HG03095 (cell line): ENCODE measurements at regions not wholly inside any gene's neighbourhood (a gene's known extent, or its start where the extent isn't known, plus 50 kb on each side); places are given as distances from the start of the nearest gene placed in this dataset.

ENCODE experiments used
- ATAC-seq: cut with Tn5 transposase; IDR thresholded peaks from one replicate; pipeline ENCODE4 v1.9.1; 2021; ENCODE audit warnings: moderate library complexity; ENCODE audit not compliant: unreplicated experiment

DNA sequence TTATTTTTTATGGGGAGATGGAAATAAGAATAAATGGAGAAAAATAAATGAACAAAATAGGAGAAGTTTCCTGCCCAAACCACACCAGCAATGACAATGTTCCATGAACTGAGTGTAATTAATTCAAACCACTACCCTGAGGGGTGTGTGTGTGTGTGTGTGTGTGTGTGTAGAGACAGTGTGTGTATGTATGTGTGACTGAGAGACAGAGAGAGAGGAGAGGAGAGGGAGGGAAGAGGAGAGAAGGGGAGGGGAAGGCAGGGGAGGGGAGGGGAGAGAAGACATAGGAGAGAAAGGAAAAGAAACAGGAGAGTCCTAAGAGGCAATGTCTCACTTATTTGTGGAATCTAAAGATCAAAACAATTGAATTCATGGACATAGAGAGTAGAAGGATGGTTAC, 65.0 kb upstream of the POU2AF1 start:
- no peak for ATAC-seq

- ATAC-seq: no peak
These were observed 64.6 kb upstream of the POU2AF1 start for GRCh38 chr11:111443640-111444039.

DNA sequence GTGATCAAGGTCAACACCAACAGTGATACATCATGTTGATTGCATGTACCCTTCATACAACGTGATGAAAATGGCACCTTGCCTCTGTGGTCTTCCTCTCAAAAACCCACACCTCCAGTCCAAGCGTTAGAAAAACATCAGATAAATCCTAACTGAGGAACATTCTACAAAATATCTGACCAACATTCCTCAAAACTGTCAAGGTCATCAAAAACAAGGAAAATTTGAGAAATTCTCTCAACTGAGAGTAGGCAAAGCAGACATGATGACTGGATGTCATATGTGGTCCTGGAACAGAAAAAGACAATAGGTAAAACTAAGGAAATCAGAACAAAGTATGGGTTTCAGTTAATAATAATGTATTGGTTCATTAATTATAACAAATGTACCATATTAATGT, 64.0 kb upstream of the POU2AF1 start:
- no peak for ATAC-seq

DNA sequence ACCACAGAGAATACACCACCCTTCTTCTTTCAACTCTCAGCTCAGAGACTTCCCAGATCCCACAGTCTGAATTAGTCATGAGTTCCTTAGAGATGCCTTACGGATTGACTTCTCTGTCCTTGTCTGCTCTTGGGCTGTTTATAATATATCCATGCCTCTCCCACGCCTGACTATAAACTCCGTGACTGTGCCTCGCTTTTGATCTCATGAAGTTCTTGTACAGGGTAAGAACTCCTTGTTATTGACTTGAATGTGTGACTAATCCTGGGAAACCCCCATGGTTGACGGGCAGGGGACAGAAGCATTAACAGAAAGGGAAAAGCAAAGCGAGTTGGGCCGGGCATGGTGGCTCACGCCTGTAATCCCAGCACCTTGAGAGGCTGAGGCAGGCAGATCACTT, 62.4 kb upstream of the POU2AF1 start:
- ATAC-seq: no peak

DNA sequence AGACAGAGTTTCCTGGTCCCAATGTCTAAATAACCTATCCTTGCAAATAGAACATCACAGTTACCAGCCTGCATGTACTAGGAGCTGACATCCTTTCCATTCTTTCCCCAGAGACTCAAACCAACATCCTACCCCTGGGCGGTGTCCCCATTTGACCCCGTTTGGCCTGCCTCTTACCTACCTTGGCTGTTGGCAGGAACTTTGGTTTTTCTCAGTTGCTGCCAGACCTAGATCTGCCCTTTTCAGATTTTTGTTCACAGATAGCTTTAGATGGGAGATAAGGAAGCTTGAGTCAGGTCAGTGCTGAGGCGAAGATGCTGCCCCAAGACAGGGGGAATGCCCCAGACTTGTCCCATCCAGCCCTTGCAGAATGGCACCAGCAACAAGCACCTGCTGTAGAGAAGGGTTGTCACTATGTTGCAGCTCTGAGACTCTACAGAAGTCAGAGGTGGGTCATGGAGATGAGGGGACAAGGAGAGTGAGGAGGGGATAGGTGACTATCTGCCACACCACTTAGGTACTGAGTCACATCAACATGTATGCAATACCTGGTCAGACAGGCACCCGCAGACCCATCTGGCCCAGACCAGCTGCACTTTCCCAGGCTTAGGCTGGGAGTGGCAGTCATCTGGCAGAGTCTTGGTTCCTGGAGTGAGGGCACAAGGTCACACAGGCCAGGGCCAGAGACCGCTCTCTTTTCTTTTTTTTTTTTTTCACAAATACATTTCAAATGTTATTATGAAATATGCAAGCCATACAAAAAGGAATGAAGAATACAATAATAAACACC, 61.5 kb upstream of the POU2AF1 start:
- no peak for ATAC-seq

DNA sequence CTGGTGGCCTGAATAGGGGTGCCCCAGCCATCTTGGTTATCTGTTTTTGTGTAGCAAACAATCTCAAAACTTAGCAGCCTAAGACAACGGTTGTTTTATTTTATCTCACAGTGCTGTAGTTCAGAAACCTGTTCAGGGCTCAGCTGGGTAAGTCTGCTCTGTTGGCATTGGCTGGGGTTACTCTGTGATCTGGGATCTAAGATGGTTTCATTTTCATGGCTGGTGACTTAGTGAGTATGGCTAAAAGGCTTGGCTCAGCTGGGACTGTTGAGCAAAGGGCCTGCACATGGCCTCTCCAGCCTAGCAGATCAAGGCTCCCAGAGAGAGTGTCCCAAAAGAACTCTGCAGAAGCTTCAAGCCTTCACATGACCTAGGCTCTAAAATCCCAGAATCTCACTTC, 60.8 kb upstream of the POU2AF1 start:
- ATAC-seq: no peak

DNA sequence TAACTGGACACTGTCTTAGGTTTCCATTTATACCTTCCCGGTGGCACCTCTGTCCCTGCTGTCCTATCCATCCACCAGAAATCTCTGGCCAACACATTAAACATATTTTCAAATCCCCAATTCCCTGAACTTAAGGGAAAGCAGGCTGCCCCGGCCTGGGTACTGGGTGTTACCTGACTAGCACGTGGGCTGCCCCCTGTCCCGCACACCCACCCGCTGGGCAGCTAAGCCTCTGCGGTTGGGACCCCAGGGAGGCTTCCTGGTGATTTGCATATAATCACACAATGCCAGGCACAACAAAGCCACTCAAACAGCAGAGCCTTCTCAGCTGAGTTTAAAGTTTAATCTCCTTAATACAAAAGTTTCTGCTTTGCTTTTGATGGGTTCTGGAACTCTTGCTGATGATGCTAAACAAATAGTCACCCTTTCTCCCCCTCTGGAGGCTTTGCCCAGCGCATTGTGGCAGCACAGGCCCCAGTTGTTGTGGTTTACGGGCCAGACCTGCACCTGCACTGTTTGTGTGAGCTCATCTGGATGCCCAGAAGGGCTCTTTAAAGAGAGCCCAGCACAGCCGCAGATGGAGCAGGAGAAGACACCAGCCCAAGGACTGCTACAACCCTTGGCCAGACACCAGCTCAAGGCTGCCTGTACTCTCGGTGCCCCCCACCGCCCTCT, 59.9 kb upstream of the POU2AF1 start:
- no peak for ATAC-seq

DNA sequence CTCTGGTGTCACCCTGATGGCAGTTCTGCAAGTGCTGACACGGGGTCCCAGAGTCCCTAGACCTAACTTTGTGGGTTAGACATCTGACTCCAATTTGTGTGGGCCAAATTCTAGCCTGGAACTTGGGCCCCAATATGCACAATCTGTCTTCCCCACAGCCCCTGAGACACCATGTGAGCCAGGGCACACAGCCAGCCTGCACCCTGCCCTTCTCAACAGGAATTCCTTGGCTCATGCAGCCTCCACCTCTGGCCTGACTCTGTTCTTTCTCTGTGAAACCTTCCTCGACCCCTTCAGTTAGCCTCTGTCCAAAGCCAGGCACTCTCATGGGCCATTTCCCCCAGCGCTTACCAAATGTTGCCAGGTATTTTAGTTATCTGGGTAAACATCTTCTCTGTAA, 59.1 kb upstream of the POU2AF1 start:
- ATAC-seq: no peak

DNA sequence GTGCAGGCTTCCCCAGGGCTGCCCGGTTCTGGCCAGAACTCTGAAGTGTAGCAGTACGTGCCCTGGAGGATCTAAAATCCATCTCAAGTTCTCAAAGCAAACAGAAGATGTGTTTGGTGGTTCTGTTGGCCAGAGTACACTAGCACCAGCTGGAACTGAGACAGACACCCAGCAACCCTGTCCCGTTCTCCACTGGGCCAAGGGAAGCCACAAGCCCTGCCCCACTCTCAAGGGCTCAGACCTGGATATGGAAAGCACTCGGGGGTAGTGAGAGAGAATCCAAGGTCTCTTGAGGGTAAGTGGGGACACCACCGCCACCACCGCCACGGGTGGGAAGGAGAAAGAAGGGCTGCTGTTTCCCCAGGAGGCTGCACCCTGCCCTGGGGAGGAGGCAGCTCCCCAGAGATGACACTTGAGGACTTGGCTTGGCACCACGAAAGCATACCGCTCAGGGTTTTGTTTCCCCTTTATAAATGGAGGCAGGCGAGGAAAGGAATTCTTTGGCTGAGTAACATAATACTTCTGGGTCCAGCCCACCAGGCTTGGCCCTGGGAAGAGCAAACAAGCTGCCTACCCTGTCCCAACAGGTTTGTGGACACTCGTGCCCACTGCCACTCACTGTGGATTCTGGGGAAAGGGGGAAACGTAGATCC, 56.1 kb upstream of the POU2AF1 start:
- no peak for ATAC-seq

- ATAC-seq: peak; percentile 79
These were observed 50.0 kb upstream of the POU2AF1 start for GRCh38 chr11:111429066-111429506.
